ENCODE measurements at regions not wholly inside any gene's neighbourhood (a gene's known extent, or its start where the extent isn't known, plus 50 kb on each side); places are given as distances from the start of the nearest gene placed in this dataset.

DNA sequence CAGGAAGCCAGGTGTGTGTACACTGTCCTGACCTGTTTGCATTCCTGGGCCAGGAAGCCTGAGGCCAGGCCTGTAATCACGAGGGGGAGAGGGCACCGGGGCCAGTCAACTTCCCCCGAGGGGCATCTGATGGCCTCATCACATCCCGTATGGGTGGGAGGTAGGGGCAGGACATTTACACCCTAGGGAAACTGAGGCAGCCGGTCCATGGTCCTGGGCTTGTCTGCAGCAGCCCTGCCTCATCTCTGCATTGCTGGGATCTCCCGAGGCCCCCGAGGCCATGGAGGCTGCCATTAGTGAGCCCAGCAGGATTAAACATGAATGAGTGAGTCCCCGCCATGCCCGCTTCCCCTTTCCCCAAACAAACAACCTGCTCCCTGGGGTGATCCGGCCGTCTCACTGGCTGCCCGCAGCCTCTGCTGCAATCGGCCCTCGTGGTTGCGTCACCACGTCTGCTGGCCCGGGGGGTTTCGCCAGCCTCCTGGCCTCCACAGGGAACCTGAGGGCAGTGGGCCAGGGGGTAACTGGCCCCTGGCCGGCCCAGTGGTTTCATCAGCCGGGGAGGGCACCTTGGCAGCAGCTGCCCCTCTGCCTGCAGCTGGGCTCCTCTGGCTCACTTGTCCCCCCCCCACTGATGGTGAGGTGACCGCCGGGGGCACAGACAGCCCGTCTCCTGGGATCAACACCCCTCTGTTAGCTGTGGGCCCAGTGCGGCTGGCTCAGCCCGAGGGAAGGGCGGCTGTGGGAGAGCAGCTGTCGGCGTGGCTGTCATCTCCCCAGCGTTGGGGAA lies 88.3 kb upstream of the GSE1 start:
- TF ChIP-seq, protein P1, sequence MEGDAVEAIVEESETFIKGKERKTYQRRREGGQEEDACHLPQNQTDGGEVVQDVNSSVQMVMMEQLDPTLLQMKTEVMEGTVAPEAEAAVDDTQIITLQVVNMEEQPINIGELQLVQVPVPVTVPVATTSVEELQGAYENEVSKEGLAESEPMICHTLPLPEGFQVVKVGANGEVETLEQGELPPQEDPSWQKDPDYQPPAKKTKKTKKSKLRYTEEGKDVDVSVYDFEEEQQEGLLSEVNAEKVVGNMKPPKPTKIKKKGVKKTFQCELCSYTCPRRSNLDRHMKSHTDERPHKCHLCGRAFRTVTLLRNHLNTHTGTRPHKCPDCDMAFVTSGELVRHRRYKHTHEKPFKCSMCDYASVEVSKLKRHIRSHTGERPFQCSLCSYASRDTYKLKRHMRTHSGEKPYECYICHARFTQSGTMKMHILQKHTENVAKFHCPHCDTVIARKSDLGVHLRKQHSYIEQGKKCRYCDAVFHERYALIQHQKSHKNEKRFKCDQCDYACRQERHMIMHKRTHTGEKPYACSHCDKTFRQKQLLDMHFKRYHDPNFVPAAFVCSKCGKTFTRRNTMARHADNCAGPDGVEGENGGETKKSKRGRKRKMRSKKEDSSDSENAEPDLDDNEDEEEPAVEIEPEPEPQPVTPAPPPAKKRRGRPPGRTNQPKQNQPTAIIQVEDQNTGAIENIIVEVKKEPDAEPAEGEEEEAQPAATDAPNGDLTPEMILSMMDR (IDR thresholded peaks at IDR 0.05; ENCODE audit: low read depth, low read length): no peak
- no peak for TF ChIP-seq EZH2phosphoT487 (IDR thresholded peaks at IDR 0.05; ENCODE audit: low read depth)
